Osteocyte (in vitro differentiated cells): ENCODE measurements at regions not wholly inside any gene's neighbourhood (a gene's known extent, or its start where the extent isn't known, plus 50 kb on each side); places are given as distances from the start of the nearest gene placed in this dataset.

ENCODE experiments used
- DNase-seq: peaks from one replicate; pipeline ENCODE4 v3.0.0; 2021; ENCODE audit warnings: mixed read lengths; ENCODE audit not compliant: unreplicated experiment; ENCODE audit errors: extremely low spot score
- H3K27ac Mint-ChIP-seq: one replicate; pipeline ENCODE4 v1.8.0; 2021; ENCODE audit warnings: mild to moderate bottlenecking, mixed read lengths; ENCODE audit not compliant: unreplicated experiment
- H3K27me3 Mint-ChIP-seq: one replicate; pipeline ENCODE4 v1.8.0; 2021; ENCODE audit warnings: mixed read lengths; ENCODE audit not compliant: unreplicated experiment
- H3K36me3 Mint-ChIP-seq: one replicate; pipeline ENCODE4 v1.8.0; 2021; ENCODE audit warnings: mixed read lengths; ENCODE audit not compliant: unreplicated experiment
- H3K4me1 Mint-ChIP-seq: one replicate; pipeline ENCODE4 v1.8.0; 2021; ENCODE audit warnings: mixed read lengths; ENCODE audit not compliant: unreplicated experiment
- H3K4me3 Mint-ChIP-seq: one replicate; pipeline ENCODE4 v1.8.0; 2021; ENCODE audit warnings: mild to moderate bottlenecking, moderate library complexity, mixed read lengths; ENCODE audit not compliant: unreplicated experiment
- H3K9me3 Mint-ChIP-seq: one replicate; pipeline ENCODE4 v1.8.0; 2021; ENCODE audit warnings: mixed read lengths; ENCODE audit not compliant: unreplicated experiment
- CTCF ChIP-seq: fragments of 200-600 bp; sonication (generic); IDR thresholded peaks from 2 replicates; pipeline ENCODE4 v1.5.0; 2021; ENCODE audit warnings: antibody characterized with exemption, mild to moderate bottlenecking, moderate library complexity

GRCh38 chr1:165134431-165134830 is 222.1 kb downstream of the LMX1A start:
- no peak for TF ChIP-seq CTCF
- H3K36me3 Mint-ChIP-seq = no peaks in the 10 kb centered on the region
- DNase-seq = no peak
- no peak overlapping the region for H3K27ac Mint-ChIP-seq
- no peak overlapping the region for H3K4me3 Mint-ChIP-seq
- H3K4me1 Mint-ChIP-seq = no peaks in the 10 kb centered on the region
- peaks cover 2% of the 10 kb centered on the region for H3K27me3 Mint-ChIP-seq
- H3K9me3 Mint-ChIP-seq = no peaks in the 10 kb centered on the region

GRCh38 chr1:165129568-165130164 is 226.8 kb downstream of the LMX1A start:
- H3K27ac Mint-ChIP-seq = no peak overlapping the region
- no peak for DNase-seq
- H3K4me3 Mint-ChIP-seq = no peak overlapping the region
- peak; percentile 39 for TF ChIP-seq CTCF
- no peaks in the 10 kb centered on the region for H3K9me3 Mint-ChIP-seq
- no peaks in the 10 kb centered on the region for H3K36me3 Mint-ChIP-seq
- no peaks in the 10 kb centered on the region for H3K4me1 Mint-ChIP-seq
- H3K27me3 Mint-ChIP-seq = peaks cover 2% of the 10 kb centered on the region

GRCh38 chr1:165124772-165125171 is 231.7 kb downstream of the LMX1A start:
- Mint-ChIP-seq H3K27ac (no peak overlapping the region), H3K4me3 (no peak overlapping the region), H3K4me1 (no peaks in the 10 kb centered on the region), H3K9me3 (no peaks in the 10 kb centered on the region), H3K36me3 (no peaks in the 10 kb centered on the region), H3K27me3 (no peaks in the 10 kb centered on the region)
- no peak for DNase-seq
- TF ChIP-seq CTCF = no peak

GRCh38 chr1:165119086-165119485 is 237.4 kb downstream of the LMX1A start:
- no peaks in the 10 kb centered on the region for H3K36me3 Mint-ChIP-seq
- no peak overlapping the region for H3K4me3 Mint-ChIP-seq
- H3K27ac Mint-ChIP-seq = no peak overlapping the region
- no peak for DNase-seq
- no peaks in the 10 kb centered on the region for H3K4me1 Mint-ChIP-seq
- peaks cover 8% of the 10 kb centered on the region for H3K27me3 Mint-ChIP-seq
- H3K9me3 Mint-ChIP-seq = no peaks in the 10 kb centered on the region
- TF ChIP-seq CTCF = no peak

- no peak overlapping the region for H3K27ac Mint-ChIP-seq
- H3K27me3 Mint-ChIP-seq = peaks cover 8% of the 10 kb centered on the region
- no peaks in the 10 kb centered on the region for H3K36me3 Mint-ChIP-seq
- no peak overlapping the region for H3K4me3 Mint-ChIP-seq
- no peaks in the 10 kb centered on the region for H3K9me3 Mint-ChIP-seq
- no peak for TF ChIP-seq CTCF
- H3K4me1 Mint-ChIP-seq = no peaks in the 10 kb centered on the region
- DNase-seq = no peak
Observed at GRCh38 chr1:165117482-165117881, 239.0 kb downstream of the LMX1A start.
